Right atrium auricular region (tissue), 2 donors: ENCODE measurements at regions not wholly inside any gene's neighbourhood (a gene's known extent, or its start where the extent isn't known, plus 50 kb on each side); places are given as distances from the start of the nearest gene placed in this dataset.

ENCODE experiments used
- DNase-seq: peaks from one replicate; pipeline ENCODE4 v3.0.0-alpha.2; 2019; ENCODE audit warnings: low spot score
- H3K27ac ChIP-seq, 2 donors: fragments of 200-600 bp; sonication (generic); 1 replicate in 1 of 2; 2 replicates in 1 of 2; pipeline ENCODE4 v1.5.1; 2016 to 2019
- H3K27me3 ChIP-seq, 2 donors: fragments of 200-600 bp; sonication (generic); one replicate each; pipeline versions ENCODE4 v1.5.1 to v1.6.0; 2017 to 2019
- H3K36me3 ChIP-seq: fragments of 200-600 bp; sonication (generic); one replicate; pipeline ENCODE4 v1.5.1; 2016
- H3K4me1 ChIP-seq, 2 donors: fragments of 200-600 bp; sonication (generic); one replicate each; pipeline versions ENCODE4 v1.5.1 to v1.6.0; 2017 to 2019
- H3K4me3 ChIP-seq, 2 donors: fragments of 200-600 bp; sonication (generic); 1 replicate in 1 of 2; 2 replicates in 1 of 2; pipeline ENCODE4 v1.5.1; 2017 to 2019; ENCODE audit warnings: mild to moderate bottlenecking in 1 of 2, moderate library complexity in 1 of 2
- H3K9me3 ChIP-seq, 2 donors: fragments of 200-600 bp; sonication (generic); one replicate each; pipeline ENCODE4 v1.5.1; 2019
- CTCF ChIP-seq, 2 donors: fragments of 200-600 bp; sonication (generic); IDR thresholded peaks; one replicate each; pipeline ENCODE4 v1.5.1; 2019; ENCODE audit warnings: antibody characterized with exemption in 2 of 2

- H3K27me3 ChIP-seq = no peaks in the 10 kb centered on the region
- TF ChIP-seq CTCF (IDR thresholded peaks at IDR 0.05) = no peak
- peaks cover 0 to 30% of the 10 kb centered on the region in 2 donors for H3K9me3 ChIP-seq
- peak; percentile 91 for DNase-seq
- peaks cover 0 to 12% of the 10 kb centered on the region in 2 donors for H3K4me1 ChIP-seq
- H3K36me3 ChIP-seq = no peaks in the 10 kb centered on the region
- H3K4me3 ChIP-seq = no peak overlapping the region
- peak overlapping the region; percentile 30 to 36 for H3K27ac ChIP-seq
Measured at GRCh38 chr13:48783181-48783630, 129.5 kb downstream of the CYSLTR2 start.

- Histone ChIP-seq H3K27ac (peak overlapping the region; percentile 1 to 30), H3K4me3 (no peak overlapping the region)
- DNase-seq = no peak
Measured at GRCh38 chr13:48783695-48784230, 130.0 kb downstream of the CYSLTR2 start.

DNA sequence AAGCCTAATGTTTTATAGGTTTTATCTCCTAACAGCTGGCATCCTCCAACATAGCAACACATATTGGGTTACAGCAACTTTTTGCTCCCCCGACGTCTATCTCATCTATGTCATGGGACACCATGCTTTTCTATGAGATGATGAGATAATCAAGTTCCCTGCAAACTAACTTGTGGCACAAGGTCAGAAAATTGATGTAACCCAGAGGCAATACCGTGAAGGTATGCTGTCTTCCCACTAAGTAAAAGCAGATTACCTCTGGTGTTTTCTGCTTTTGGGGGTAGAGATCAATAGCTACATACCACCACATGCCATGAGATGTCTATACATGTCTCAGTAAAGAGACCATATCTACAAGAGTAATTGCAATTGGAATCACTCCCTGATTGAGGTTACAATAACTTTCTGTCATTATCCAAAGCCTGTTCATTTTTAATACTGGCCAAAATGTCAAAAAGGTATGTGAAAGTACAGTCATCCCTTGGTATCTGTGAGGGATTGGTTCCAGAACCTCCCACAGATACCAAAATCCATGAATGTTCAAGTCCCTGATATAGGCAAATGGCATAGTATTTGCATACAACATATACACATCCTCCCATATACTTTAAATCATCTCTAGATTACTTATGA is 131.3 kb downstream of the CYSLTR2 start:
- no peaks in the 10 kb centered on the region for H3K36me3 ChIP-seq
- peaks cover 0 to 26% of the 10 kb centered on the region in 2 donors for H3K9me3 ChIP-seq
- peaks cover 0 to 12% of the 10 kb centered on the region in 2 donors for H3K4me1 ChIP-seq
- H3K27ac ChIP-seq = no peak overlapping the region
- TF ChIP-seq CTCF (IDR thresholded peaks at IDR 0.05) = no peak
- H3K4me3 ChIP-seq = no peak overlapping the region
- no peaks in the 10 kb centered on the region for H3K27me3 ChIP-seq
- DNase-seq = no peak

More at GRCh38 chr13:48783695-48784230, 130.0 kb downstream of the CYSLTR2 start:
- Histone ChIP-seq H3K4me1 (peaks cover 0 to 12% of the 10 kb centered on the region in 2 donors), H3K27me3 (no peaks in the 10 kb centered on the region), H3K9me3 (peaks cover 0 to 30% of the 10 kb centered on the region in 2 donors), H3K36me3 (no peaks in the 10 kb centered on the region)
- no peak for TF ChIP-seq CTCF (IDR thresholded peaks at IDR 0.05)

DNA sequence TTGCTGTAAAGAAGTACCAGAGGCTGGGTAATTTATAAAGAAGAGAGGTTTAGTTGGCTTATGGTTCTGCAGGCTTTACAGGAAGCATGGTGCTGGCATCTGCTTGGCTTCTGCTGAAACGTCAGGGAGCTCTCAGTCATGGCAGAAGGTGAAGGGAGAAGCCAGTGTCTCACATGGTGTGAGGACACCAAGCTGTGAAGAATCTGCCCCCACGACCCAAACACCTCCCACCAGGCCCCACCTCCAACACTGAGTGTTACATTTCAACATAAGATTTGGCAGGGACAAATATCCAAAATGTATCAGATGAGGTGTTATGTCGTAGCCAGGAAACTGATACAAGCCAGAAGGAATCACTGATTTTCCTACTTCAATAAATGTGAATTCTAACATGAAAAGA is 136.5 kb downstream of the CYSLTR2 start:
- H3K4me1 ChIP-seq = no peaks in the 10 kb centered on the region
- H3K9me3 ChIP-seq = no peaks in the 10 kb centered on the region
- TF ChIP-seq CTCF (IDR thresholded peaks at IDR 0.05) = no peak
- H3K27ac ChIP-seq = no peak overlapping the region
- no peak for DNase-seq
- H3K36me3 ChIP-seq = no peaks in the 10 kb centered on the region
- H3K4me3 ChIP-seq = no peak overlapping the region
- no peaks in the 10 kb centered on the region for H3K27me3 ChIP-seq

- DNase-seq = no peak
- Histone ChIP-seq H3K27ac (no peak overlapping the region), H3K36me3 (no peaks in the 10 kb centered on the region), H3K4me3 (no peak overlapping the region), H3K27me3 (no peaks in the 10 kb centered on the region), H3K4me1 (no peaks in the 10 kb centered on the region), H3K9me3 (no peaks in the 10 kb centered on the region)
- TF ChIP-seq CTCF (IDR thresholded peaks at IDR 0.05) = no peak
Measured at GRCh38 chr13:48790966-48791365, 137.2 kb downstream of the CYSLTR2 start.
